ENCODE measurements at regions not wholly inside any gene's neighbourhood (a gene's known extent, or its start where the extent isn't known, plus 50 kb on each side); places are given as distances from the start of the nearest gene placed in this dataset.

- TF ChIP-seq GATA2 (IDR thresholded peaks at IDR 0.05; ENCODE audit: low read depth, low read length) (no peak), GATA3 (IDR thresholded peaks at IDR 0.05; ENCODE audit: low read depth, low read length) (no peak)
Observed at GRCh38 chr5:125424402-125425141, 678.1 kb upstream of the ZNF608 start.

Measured in SH-SY5Y (cell line).